Pancreas (tissue), 10 donors: ENCODE measurements at regions not wholly inside any gene's neighbourhood (a gene's known extent, or its start where the extent isn't known, plus 50 kb on each side); places are given as distances from the start of the nearest gene placed in this dataset.
A peak's percentile ranks its signal among the peaks of the same experiment; 100 is the strongest.

Experiments
- ATAC-seq, 4 donors: fragments of 200-7000 bp; cut with Tn5 transposase; one replicate each; pipeline versions ENCODE4 v1.8.0 to v1.9.1; 2020; ENCODE audit warnings: mild to moderate bottlenecking in 4 of 4, moderate library complexity in 4 of 4
- DNase-seq, 6 donors: peaks; one replicate each; pipeline ENCODE4 v3.0.0-alpha.2; 2020
- FAIRE-seq: peaks from 2 replicates; lab custom pipeline; 2012; peaks lifted over from hg19 to GRCh38; lab: Jason Lieb, UNC
- H3K27ac ChIP-seq, 4 donors: fragments of 200-600 bp; sonication (generic); 1 replicate in 3 of 4; 2 replicates in 1 of 4; pipeline versions ENCODE4 v1.5.0 to v1.8.0; 2020
- H3K27me3 ChIP-seq, 4 donors: fragments of 200-600 bp; one replicate each; pipeline ENCODE4 v1.8.0; 2021
- H3K36me3 ChIP-seq, 3 donors: fragments of 200-600 bp; sonication (generic) in 1 of 3; one replicate each; pipeline versions ENCODE4 v1.5.0 to v1.8.0; 2020 to 2021
- H3K4me1 ChIP-seq, 3 donors: fragments of 200-600 bp; one replicate each; pipeline ENCODE4 v1.8.0; 2021
- H3K4me3 ChIP-seq, 4 donors: fragments of 200-600 bp; sonication (generic) in 2 of 4; one replicate each; pipeline versions ENCODE4 v1.5.0 to v1.8.0; 2020 to 2021
- H3K9me3 ChIP-seq, 4 donors: fragments of 200-600 bp; one replicate each; pipeline ENCODE4 v1.8.0; 2021
- WGBS, 2 donors: extraction: QIAGEN DNeasy Blood & Tissue Kit; methylation state at CpG; one replicate each; pipeline ENCODE4 v1.1.7; 2013; 5-methylcytosine and 5-hydroxymethylcytosine counted together
- intact Hi-C, 3 donors: fragments of 100-400 bp; cut with DNase I; formaldehyde crosslinking; loops; one replicate each; pipeline versions ENCODE4 v1.11.1 to v1.14.2; 2022
- TF ChIP-seq, protein P1 (sequence below), 4 donors: fragments of 200-600 bp; sonication (generic) in 3 of 4; IDR thresholded peaks; one replicate each; pipeline versions ENCODE4 v1.5.0 to v1.8.0; 2021; ENCODE audit warnings: antibody characterized with exemption in 4 of 4
- donor health status: healthy with polysubstance abuse.
- donor health status: DM: no; HTN: no; CAD: no; lungs with moderate emphysema.
- donor health status: DM: no; HTN: no; CAD: no.
- donor health status: control.
- donor health status: control.
- donor health status: Bipolar disorder and iron deficiency.
- donor health status: DM: yes; HTN: yes; CAD: no.
- donor health status: DM: no; HTN: no; CAD: no.
- donor health status: DM: no; HTN: no; CAD: no.
- donor health status: DM: yes; HTN: yes; CAD: no.

DNA sequence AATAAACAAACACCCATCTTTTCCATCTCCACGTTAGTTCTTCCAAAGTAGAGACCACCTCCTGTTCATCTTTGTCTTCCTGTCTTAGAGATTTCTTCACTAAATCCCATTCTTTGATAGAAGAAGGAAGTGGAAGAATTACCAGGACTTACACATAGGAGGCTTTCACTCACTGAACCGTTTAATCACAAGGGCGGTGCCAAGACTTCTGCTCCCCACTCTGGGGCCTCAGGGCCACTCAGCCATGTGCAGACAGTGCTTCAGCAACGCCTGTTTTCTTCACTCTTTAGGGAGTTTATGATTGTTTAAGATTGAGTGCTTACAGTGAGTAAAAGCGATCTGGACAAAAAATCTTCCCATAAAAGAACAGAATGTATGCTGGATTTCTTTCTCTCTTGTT, 63.9 kb upstream of the SORCS3 start:
- Histone ChIP-seq H3K4me1 (no peaks in the 10 kb centered on the region), H3K4me3 (no peak overlapping the region), H3K27ac (no peak overlapping the region), H3K9me3 (no peaks in the 10 kb centered on the region), H3K27me3 (peaks cover 0 to 9% (median 0%) of the 10 kb centered on the region in 4 donors), H3K36me3 (no peaks in the 10 kb centered on the region)
- FAIRE-seq: no peak
- 49 to 50% methylated on average over 5 of the region's 5 CpGs for WGBS, 2 donors
- intact Hi-C loops: no loop called here
- DNase-seq: no peak
- TF ChIP-seq, protein P1, sequence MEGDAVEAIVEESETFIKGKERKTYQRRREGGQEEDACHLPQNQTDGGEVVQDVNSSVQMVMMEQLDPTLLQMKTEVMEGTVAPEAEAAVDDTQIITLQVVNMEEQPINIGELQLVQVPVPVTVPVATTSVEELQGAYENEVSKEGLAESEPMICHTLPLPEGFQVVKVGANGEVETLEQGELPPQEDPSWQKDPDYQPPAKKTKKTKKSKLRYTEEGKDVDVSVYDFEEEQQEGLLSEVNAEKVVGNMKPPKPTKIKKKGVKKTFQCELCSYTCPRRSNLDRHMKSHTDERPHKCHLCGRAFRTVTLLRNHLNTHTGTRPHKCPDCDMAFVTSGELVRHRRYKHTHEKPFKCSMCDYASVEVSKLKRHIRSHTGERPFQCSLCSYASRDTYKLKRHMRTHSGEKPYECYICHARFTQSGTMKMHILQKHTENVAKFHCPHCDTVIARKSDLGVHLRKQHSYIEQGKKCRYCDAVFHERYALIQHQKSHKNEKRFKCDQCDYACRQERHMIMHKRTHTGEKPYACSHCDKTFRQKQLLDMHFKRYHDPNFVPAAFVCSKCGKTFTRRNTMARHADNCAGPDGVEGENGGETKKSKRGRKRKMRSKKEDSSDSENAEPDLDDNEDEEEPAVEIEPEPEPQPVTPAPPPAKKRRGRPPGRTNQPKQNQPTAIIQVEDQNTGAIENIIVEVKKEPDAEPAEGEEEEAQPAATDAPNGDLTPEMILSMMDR (IDR thresholded peaks at IDR 0.05): no peak
- no peak for ATAC-seq

DNA sequence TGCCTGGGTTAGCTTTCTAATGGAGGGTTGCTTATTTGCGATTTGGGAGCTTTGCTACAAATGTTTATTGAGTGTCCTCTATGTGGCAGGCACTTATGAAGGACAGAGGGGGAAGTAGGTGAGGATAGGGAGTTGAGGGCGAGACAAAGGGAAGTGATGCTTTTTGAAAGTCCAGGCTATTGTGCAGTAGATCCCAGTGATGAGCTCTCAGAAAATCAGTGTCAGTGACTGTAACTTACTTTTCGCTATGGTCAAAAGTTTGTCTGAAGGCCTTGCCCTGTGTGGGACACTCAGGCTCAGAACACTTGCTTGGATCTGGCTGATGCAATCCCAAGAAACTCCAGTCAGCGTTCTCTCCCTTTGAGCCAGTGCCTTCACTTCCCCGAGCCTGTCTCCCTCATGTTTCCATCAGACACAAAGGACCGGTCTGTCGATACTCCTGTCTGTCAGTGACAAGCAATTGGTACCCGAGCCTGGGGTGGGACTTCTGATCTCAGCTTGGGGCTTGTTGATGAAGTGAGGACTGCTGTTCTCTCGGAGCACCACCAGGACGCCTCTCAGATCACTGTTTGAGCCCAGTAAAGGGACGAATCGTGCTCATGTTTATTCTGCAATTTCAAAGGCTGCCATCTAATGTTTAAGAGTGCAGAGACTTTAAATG, 63.1 kb upstream of the SORCS3 start:
- ATAC-seq (no peak), FAIRE-seq (no peak), DNase-seq (no peak)
- Histone ChIP-seq H3K36me3 (no peaks in the 10 kb centered on the region), H3K9me3 (no peaks in the 10 kb centered on the region), H3K27ac (no peak overlapping the region), H3K27me3 (peaks cover 0 to 9% (median 0%) of the 10 kb centered on the region in 4 donors), H3K4me1 (no peaks in the 10 kb centered on the region), H3K4me3 (no peak overlapping the region)
- TF ChIP-seq, protein P1 (IDR thresholded peaks at IDR 0.05): no peak
- 50 to 53% methylated on average over 12 of the region's 12 CpGs for WGBS, 2 donors
- intact Hi-C loops: no loop called here

DNA sequence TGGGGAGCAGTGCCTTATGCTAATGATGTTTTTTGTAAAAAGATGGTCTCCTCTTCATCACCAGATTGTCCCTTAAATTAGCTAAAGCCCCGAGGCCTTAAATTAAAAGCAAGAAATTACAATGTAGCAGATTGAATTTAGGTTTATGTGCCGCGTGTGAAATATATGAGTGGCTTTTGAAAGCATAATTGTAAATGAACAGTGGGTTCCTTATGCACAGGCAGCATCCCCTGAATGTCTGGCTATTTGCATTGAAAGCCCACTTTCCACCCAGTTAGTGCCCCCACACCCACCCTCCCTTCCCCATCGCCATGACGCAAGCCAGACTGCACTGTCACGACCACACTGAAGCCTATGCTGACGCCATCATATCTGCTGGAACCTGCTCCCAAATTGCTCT, 62.4 kb upstream of the SORCS3 start:
- 69 to 72% methylated on average over 7 of the region's 7 CpGs for WGBS, 2 donors
- Histone ChIP-seq H3K27me3 (peaks cover 0 to 9% (median 0%) of the 10 kb centered on the region in 4 donors), H3K4me3 (no peak overlapping the region), H3K4me1 (no peaks in the 10 kb centered on the region), H3K9me3 (no peaks in the 10 kb centered on the region), H3K27ac (no peak overlapping the region), H3K36me3 (no peaks in the 10 kb centered on the region)
- no peak for ATAC-seq
- TF ChIP-seq, protein P1 (IDR thresholded peaks at IDR 0.05): no peak
- no peak for DNase-seq
- FAIRE-seq: no peak
- intact Hi-C loops: no loop called here

DNA sequence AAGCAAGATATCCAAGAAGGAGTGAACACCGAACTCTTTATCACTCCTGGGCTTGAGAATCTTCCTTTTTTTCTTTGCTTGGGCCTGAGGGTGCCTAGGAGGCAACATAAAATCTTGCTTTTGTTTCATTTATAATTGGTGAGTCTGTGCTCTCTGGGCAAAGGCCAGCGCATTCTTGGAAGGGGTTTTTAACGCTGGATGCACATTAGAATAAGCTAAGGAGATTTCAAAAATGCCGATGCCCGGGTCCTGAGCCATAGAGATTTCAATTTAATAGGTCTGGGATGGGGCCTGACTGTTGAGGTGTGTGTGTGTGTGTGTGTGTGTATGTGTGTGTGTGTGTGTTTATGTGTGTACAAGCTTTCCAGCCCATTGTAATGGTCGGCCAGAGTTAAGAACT, 62.0 kb upstream of the SORCS3 start:
- ATAC-seq: no peak
- intact Hi-C loops: no loop called here

DNA sequence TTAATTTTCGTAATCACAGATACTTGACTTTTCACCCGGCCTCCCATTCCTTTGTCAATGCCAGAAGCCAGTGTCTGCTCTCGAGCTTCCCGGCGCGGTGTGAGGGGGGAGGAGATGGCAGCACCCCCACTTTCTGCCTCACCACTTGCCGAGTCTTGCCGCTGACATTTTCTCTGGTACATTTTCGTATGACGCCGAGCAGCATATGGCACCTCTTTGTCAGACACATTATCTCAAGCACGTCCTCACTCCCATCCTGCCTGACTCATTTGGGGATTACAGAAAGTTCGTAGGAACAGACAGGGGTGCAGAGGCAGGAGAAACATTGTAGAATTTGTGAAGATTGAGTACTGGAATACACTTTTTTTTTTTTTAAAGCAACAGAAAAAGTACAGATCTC, 60.8 kb upstream of the SORCS3 start:
- Histone ChIP-seq H3K4me1 (no peaks in the 10 kb centered on the region), H3K36me3 (no peaks in the 10 kb centered on the region), H3K27ac (no peak overlapping the region), H3K9me3 (no peaks in the 10 kb centered on the region), H3K4me3 (no peak overlapping the region), H3K27me3 (peaks cover 0 to 9% (median 0%) of the 10 kb centered on the region in 4 donors)
- peak in 3 of 4 donors; percentile 18 to 29 (median 20) for ATAC-seq
- WGBS, 2 donors: 40 to 55% methylated on average over 13 of the region's 13 CpGs
- no peak for FAIRE-seq
- DNase-seq: no peak
- intact Hi-C loops: no loop called here
- TF ChIP-seq, protein P1 (IDR thresholded peaks at IDR 0.05): no peak

More for the DNA sequence above, 62.0 kb upstream of the SORCS3 start:
- H3K4me1 ChIP-seq: no peaks in the 10 kb centered on the region
- TF ChIP-seq, protein P1 (IDR thresholded peaks at IDR 0.05): no peak
- no peak for FAIRE-seq
- H3K36me3 ChIP-seq: no peaks in the 10 kb centered on the region
- no peaks in the 10 kb centered on the region for H3K9me3 ChIP-seq
- peaks cover 0 to 9% (median 0%) of the 10 kb centered on the region in 4 donors for H3K27me3 ChIP-seq
- no peak overlapping the region for H3K27ac ChIP-seq
- no peak for DNase-seq
- no peak overlapping the region for H3K4me3 ChIP-seq
- WGBS, 2 donors: 71 to 75% methylated on average over 6 of the region's 6 CpGs
